Activated CD4-positive, alpha-beta memory T cell treated with anti-CD3 and anti-CD28 coated beads for 36 hours (primary cell): ENCODE measurements at regions not wholly inside any gene's neighbourhood (a gene's known extent, or its start where the extent isn't known, plus 50 kb on each side); places are given as distances from the start of the nearest gene placed in this dataset.

ENCODE experiments used
- CTCF ChIA-PET: fragments of 350-600 bp; sonication (Branson Sonifier 250); formaldehyde crosslinking; loops from one replicate; lab custom pipeline; 2021; ENCODE audit warnings: antibody characterized with exemption, inconsistent platforms; lab: Charles Lee
- POLR2A ChIA-PET: fragments of 350-600 bp; sonication (Branson Sonifier 250); formaldehyde crosslinking; loops from one replicate; lab custom pipeline; 2021; ENCODE audit warnings: antibody characterized with exemption; lab: Charles Lee
- DNase-seq: peaks from one replicate; pipeline ENCODE4 v3.0.0-alpha.2; 2020
- H3K27ac Mint-ChIP-seq: one replicate; pipeline ENCODE4 v1.8.0; 2021; ENCODE audit warnings: mixed read lengths
- H3K27me3 Mint-ChIP-seq: one replicate; pipeline ENCODE4 v1.8.0; 2021; ENCODE audit warnings: mixed read lengths
- H3K36me3 Mint-ChIP-seq: one replicate; pipeline ENCODE4 v1.8.0; 2021; ENCODE audit warnings: mixed read lengths
- H3K4me1 Mint-ChIP-seq: one replicate; pipeline ENCODE4 v1.8.0; 2021; ENCODE audit warnings: low read depth, mixed read lengths
- H3K4me3 Mint-ChIP-seq: one replicate; pipeline ENCODE4 v1.8.0; 2021; ENCODE audit warnings: mild to moderate bottlenecking, mixed read lengths
- H3K9me3 Mint-ChIP-seq: one replicate; pipeline ENCODE4 v1.8.0; 2021; ENCODE audit warnings: mixed read lengths
- intact Hi-C: fragments of 100-400 bp; cut with micrococcal nuclease; formaldehyde crosslinking; loops from one replicate; pipeline ENCODE4 v1.15.1; 2023

GRCh38 chr18:6465281-6465680 lies 50.6 kb upstream of the L3MBTL4 start:
- Mint-ChIP-seq H3K27ac (no peak overlapping the region), H3K4me1 (no peaks in the 10 kb centered on the region), H3K27me3 (no peaks in the 10 kb centered on the region), H3K4me3 (no peak overlapping the region), H3K9me3 (peaks cover 11% of the 10 kb centered on the region), H3K36me3 (no peaks in the 10 kb centered on the region)
- no peak for DNase-seq
- ChIA-PET POLR2A (no interaction called here), CTCF (no interaction called here)
- intact Hi-C loops, result no loop called here

- H3K36me3 Mint-ChIP-seq, result no peaks in the 10 kb centered on the region
- no peak for DNase-seq
- no peaks in the 10 kb centered on the region for H3K27me3 Mint-ChIP-seq
- intact Hi-C loops, result no loop called here
- ChIA-PET CTCF (no interaction called here), POLR2A (no interaction called here)
- peaks cover 19% of the 10 kb centered on the region for H3K9me3 Mint-ChIP-seq
- H3K4me1 Mint-ChIP-seq, result no peaks in the 10 kb centered on the region
- H3K4me3 Mint-ChIP-seq, result no peak overlapping the region
- no peak overlapping the region for H3K27ac Mint-ChIP-seq
These were observed 61.5 kb upstream of the L3MBTL4 start for GRCh38 chr18:6476190-6476589.

GRCh38 chr18:6476880-6477279 lies 62.2 kb upstream of the L3MBTL4 start:
- POLR2A ChIA-PET, result no interaction called here
- H3K4me1 Mint-ChIP-seq, result no peaks in the 10 kb centered on the region
- H3K27me3 Mint-ChIP-seq, result no peaks in the 10 kb centered on the region
- peaks cover 18% of the 10 kb centered on the region for H3K9me3 Mint-ChIP-seq
- intact Hi-C loops, result no loop called here
- no peak overlapping the region for H3K27ac Mint-ChIP-seq
- CTCF ChIA-PET, result no interaction called here
- H3K36me3 Mint-ChIP-seq, result no peaks in the 10 kb centered on the region
- DNase-seq, result no peak
- H3K4me3 Mint-ChIP-seq, result no peak overlapping the region

DNA sequence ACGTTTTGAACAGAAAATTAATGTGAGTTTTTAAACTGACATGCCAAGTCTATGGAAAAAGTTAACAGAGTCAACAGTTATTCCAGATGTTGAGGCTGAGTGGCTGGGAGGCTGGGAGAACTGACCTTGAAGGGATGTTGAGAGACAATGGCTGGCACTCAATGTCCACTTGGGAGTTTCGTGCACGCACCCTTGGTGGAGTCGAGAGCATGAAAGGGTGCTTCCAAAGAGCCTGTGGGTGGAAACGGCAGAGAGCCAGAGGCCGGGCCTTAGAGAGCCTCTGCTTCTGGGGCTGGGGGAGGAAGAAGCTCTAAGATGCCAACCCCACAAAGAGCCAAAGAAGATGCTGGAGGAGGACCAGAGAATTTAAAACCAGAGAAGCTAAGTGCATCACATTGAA lies 63.4 kb upstream of the L3MBTL4 start:
- Mint-ChIP-seq H3K27me3 (no peaks in the 10 kb centered on the region), H3K36me3 (no peaks in the 10 kb centered on the region), H3K4me1 (no peaks in the 10 kb centered on the region), H3K4me3 (no peak overlapping the region), H3K9me3 (peaks cover 15% of the 10 kb centered on the region), H3K27ac (no peak overlapping the region)
- ChIA-PET POLR2A (no interaction called here), CTCF (no interaction called here)
- no peak for DNase-seq
- intact Hi-C loops, result no loop called here

DNA sequence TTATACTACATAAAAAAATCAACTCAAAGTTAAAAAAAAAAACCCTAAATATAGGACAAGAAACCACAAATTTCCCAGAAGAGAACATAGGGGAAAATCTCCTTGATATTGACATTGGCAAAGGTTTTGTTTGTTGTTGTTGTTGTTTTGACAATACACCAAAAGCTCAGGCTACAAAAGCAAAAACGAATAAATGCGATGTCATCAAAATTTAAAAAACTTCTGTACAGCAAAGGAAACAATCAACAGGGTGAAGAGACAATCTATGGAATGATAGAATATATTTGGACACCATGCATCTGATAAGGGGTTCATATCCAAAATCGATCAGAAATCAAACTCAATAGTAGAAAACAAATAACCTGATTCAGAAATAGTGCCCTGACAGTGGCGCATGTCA lies 65.0 kb upstream of the L3MBTL4 start:
- H3K27me3 Mint-ChIP-seq, result no peaks in the 10 kb centered on the region
- H3K36me3 Mint-ChIP-seq, result no peaks in the 10 kb centered on the region
- POLR2A ChIA-PET, result no interaction called here
- intact Hi-C loops, result no loop called here
- DNase-seq, result no peak
- H3K9me3 Mint-ChIP-seq, result peaks cover 12% of the 10 kb centered on the region
- no peak overlapping the region for H3K4me3 Mint-ChIP-seq
- H3K27ac Mint-ChIP-seq, result no peak overlapping the region
- H3K4me1 Mint-ChIP-seq, result no peaks in the 10 kb centered on the region
- CTCF ChIA-PET, result no interaction called here

DNA sequence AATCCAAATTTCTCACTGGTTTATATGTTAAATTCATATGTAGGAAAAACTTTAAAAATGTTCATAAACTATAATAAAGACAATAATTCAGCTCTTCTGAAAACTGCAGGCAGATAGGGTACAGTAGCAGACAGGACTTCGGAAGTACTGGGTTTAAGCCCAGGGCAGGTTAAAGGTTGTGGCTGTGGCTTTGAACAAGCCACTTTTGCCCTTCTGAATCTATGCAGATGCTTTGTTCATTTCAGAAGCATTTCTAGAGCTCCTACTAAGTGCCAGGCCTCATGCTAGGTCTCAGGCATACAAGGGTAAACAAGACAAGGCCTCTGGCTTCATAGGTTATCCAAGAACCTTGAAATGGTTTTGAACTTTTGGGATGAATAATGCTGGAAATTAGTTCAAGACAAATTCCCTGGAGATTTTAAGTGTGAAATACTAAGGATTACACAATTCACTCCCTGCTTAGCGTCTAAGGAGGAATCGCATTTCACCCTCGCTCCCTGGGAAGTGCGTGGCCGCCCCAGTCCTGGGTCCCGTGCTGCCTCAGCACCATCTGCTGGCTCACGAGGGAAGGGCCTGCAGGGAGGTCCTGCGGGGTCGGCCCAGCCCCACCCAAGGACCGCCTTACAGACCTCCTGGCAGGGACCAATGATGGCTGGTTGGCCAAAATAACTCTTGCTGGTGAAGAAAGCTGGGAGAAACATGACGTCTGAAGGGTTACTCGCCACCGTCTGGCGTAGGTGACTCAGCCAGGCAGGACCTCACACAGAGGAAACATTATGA lies 67.7 kb upstream of the L3MBTL4 start:
- no peak for DNase-seq
- peaks cover 12% of the 10 kb centered on the region for H3K9me3 Mint-ChIP-seq
- no peak overlapping the region for H3K27ac Mint-ChIP-seq
- no peaks in the 10 kb centered on the region for H3K4me1 Mint-ChIP-seq
- ChIA-PET CTCF (no interaction called here), POLR2A (no interaction called here)
- no peaks in the 10 kb centered on the region for H3K36me3 Mint-ChIP-seq
- no peak overlapping the region for H3K4me3 Mint-ChIP-seq
- intact Hi-C loops, result no loop called here
- H3K27me3 Mint-ChIP-seq, result no peaks in the 10 kb centered on the region

GRCh38 chr18:6484659-6485058 lies 69.9 kb upstream of the L3MBTL4 start:
- intact Hi-C loops, result no loop called here
- no peak overlapping the region for H3K4me3 Mint-ChIP-seq
- POLR2A ChIA-PET, result no interaction called here
- H3K9me3 Mint-ChIP-seq, result peaks cover 11% of the 10 kb centered on the region
- no peaks in the 10 kb centered on the region for H3K36me3 Mint-ChIP-seq
- H3K27me3 Mint-ChIP-seq, result no peaks in the 10 kb centered on the region
- no peak overlapping the region for H3K27ac Mint-ChIP-seq
- CTCF ChIA-PET, result no interaction called here
- no peak for DNase-seq
- no peaks in the 10 kb centered on the region for H3K4me1 Mint-ChIP-seq

- ChIA-PET CTCF (no interaction called here), POLR2A (no interaction called here)
- Mint-ChIP-seq H3K27me3 (no peaks in the 10 kb centered on the region), H3K9me3 (peaks cover 6% of the 10 kb centered on the region), H3K27ac (no peak overlapping the region), H3K36me3 (no peaks in the 10 kb centered on the region), H3K4me3 (no peak overlapping the region), H3K4me1 (no peaks in the 10 kb centered on the region)
- DNase-seq, result no peak
- intact Hi-C loops, result no loop called here
These were observed 71.6 kb upstream of the L3MBTL4 start for GRCh38 chr18:6486313-6486712.

DNA sequence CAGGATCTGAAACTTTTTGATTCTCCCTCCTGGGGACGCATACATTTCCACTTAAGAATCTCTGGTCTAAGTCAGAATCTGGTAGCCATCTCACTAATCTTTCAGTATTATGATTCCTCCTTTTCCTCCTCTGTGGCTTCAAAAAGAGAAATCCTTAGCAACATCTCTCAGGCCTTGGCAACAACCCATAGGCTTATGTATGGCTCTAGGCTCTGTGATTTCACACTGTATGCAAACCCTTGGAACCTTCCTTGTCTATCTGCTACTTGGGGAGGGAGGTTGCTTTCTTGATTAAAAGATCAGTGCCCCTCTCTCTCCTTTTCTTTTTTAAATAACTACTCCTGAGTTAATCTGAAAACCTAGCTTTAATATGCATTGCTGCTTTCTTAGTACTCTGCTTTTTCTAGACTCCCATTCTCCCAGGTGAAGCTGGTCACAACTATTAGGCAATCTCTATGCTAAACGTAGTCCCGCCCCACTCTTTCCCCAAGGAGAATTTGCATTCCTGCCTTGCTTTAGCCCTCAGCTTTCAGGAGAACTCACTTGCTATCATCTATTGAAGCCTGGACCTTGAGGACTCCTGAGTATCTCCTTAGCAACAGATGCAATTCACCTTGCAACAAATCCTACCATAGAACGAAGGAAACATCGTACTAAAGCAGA lies 72.2 kb upstream of the L3MBTL4 start:
- DNase-seq, result no peak
- no peaks in the 10 kb centered on the region for H3K4me1 Mint-ChIP-seq
- H3K27ac Mint-ChIP-seq, result no peak overlapping the region
- ChIA-PET CTCF (no interaction called here), POLR2A (no interaction called here)
- H3K27me3 Mint-ChIP-seq, result no peaks in the 10 kb centered on the region
- H3K9me3 Mint-ChIP-seq, result peaks cover 2% of the 10 kb centered on the region
- intact Hi-C loops, result no loop called here
- H3K36me3 Mint-ChIP-seq, result no peaks in the 10 kb centered on the region
- H3K4me3 Mint-ChIP-seq, result no peak overlapping the region

GRCh38 chr18:6487968-6488367 lies 73.3 kb upstream of the L3MBTL4 start:
- no peaks in the 10 kb centered on the region for H3K36me3 Mint-ChIP-seq
- H3K4me3 Mint-ChIP-seq, result no peak overlapping the region
- CTCF ChIA-PET, result no interaction called here

DNA sequence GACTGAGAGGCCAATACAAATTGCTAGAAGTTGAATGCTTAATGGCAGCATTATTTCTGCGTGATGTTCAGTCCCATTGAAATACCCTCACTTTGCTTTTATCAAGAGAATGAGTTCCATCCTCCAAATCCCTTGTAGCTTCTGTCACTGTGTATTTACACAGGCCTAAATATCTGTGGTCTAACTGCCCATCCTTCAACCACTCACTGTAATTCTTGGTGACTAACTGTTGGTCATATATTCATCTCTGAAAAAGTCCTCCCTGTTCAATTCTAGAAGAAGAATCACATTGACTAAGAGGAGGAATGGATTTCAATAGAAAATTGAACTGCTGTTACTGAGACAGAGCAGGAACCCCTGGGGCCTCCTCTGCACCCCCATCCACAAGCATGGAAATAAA lies 74.2 kb upstream of the L3MBTL4 start:
- DNase-seq, result no peak
- H3K36me3 Mint-ChIP-seq, result no peaks in the 10 kb centered on the region
- peaks cover 5% of the 10 kb centered on the region for H3K9me3 Mint-ChIP-seq
- no peaks in the 10 kb centered on the region for H3K27me3 Mint-ChIP-seq
- H3K4me3 Mint-ChIP-seq, result no peak overlapping the region
- ChIA-PET CTCF (no interaction called here), POLR2A (no interaction called here)
- intact Hi-C loops, result no loop called here
- no peaks in the 10 kb centered on the region for H3K4me1 Mint-ChIP-seq
- H3K27ac Mint-ChIP-seq, result no peak overlapping the region

More at GRCh38 chr18:6487968-6488367, 73.3 kb upstream of the L3MBTL4 start:
- no peaks in the 10 kb centered on the region for H3K4me1 Mint-ChIP-seq
- H3K27me3 Mint-ChIP-seq, result no peaks in the 10 kb centered on the region
- H3K27ac Mint-ChIP-seq, result no peak overlapping the region
- no peak for DNase-seq
- peaks cover 2% of the 10 kb centered on the region for H3K9me3 Mint-ChIP-seq
- intact Hi-C loops, result no loop called here
- POLR2A ChIA-PET, result no interaction called here

GRCh38 chr18:6489977-6490376 lies 75.3 kb upstream of the L3MBTL4 start:
- DNase-seq, result no peak
- intact Hi-C loops, result no loop called here
- Mint-ChIP-seq H3K27me3 (no peaks in the 10 kb centered on the region), H3K4me1 (no peaks in the 10 kb centered on the region), H3K4me3 (no peak overlapping the region), H3K27ac (no peak overlapping the region), H3K9me3 (peaks cover 2% of the 10 kb centered on the region), H3K36me3 (no peaks in the 10 kb centered on the region)
- POLR2A ChIA-PET, result no interaction called here
- CTCF ChIA-PET, result no interaction called here

DNA sequence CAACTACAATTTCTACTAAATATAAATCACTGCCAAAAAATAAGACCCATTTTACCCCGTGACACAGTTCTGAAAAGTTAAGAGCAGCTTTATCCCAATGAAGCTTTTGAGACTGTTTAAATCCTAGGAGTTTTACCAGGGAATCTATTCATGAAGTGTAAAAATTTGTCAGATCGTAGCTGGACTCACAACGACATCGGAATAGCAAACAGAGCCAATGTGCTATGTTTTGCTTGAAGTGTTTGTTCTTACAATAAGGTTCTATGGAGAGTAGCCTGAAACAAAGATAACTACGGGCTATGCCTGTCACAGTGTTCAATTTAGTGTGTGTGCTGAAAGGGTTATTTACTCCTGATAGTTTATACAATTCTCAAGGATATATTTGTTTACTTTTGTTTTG lies 78.5 kb upstream of the L3MBTL4 start:
- H3K36me3 Mint-ChIP-seq, result no peaks in the 10 kb centered on the region
- peaks cover 6% of the 10 kb centered on the region for H3K9me3 Mint-ChIP-seq
- CTCF ChIA-PET, result no interaction called here
- no peaks in the 10 kb centered on the region for H3K4me1 Mint-ChIP-seq
- no peak overlapping the region for H3K4me3 Mint-ChIP-seq
- H3K27ac Mint-ChIP-seq, result no peak overlapping the region
- POLR2A ChIA-PET, result no interaction called here
- no peak for DNase-seq
- intact Hi-C loops, result no loop called here
- no peaks in the 10 kb centered on the region for H3K27me3 Mint-ChIP-seq
